ENCODE measurements at regions not wholly inside any gene's neighbourhood (a gene's known extent, or its start where the extent isn't known, plus 50 kb on each side); places are given as distances from the start of the nearest gene placed in this dataset.

- Mint-ChIP-seq H3K9me3 (no peaks in the 10 kb centered on the region), H3K27me3 (no peaks in the 10 kb centered on the region), H3K27ac (no peak overlapping the region), H3K36me3 (ENCODE audit: insufficient read depth) (peaks cover 2% of the 10 kb centered on the region), H3K4me1 (ENCODE audit: low read depth in 2 of 2) (no peaks in the 10 kb centered on the region), H3K4me3 (no peak overlapping the region)
- no peak for ATAC-seq (replicated peaks)
- no peak for DNase-seq
These were observed 82.4 kb upstream of the ZIC3 start for GRCh38 chrX:137483554-137483953.

- Mint-ChIP-seq H3K9me3 (no peaks in the 10 kb centered on the region), H3K27me3 (no peaks in the 10 kb centered on the region), H3K36me3 (ENCODE audit: insufficient read depth) (peaks cover 2% of the 10 kb centered on the region), H3K27ac (no peak overlapping the region), H3K4me1 (ENCODE audit: low read depth in 2 of 2) (no peaks in the 10 kb centered on the region), H3K4me3 (no peak overlapping the region)
- no peak for ATAC-seq (replicated peaks)
- no peak for DNase-seq
These were observed 83.8 kb upstream of the ZIC3 start for GRCh38 chrX:137482136-137482535.

DNA sequence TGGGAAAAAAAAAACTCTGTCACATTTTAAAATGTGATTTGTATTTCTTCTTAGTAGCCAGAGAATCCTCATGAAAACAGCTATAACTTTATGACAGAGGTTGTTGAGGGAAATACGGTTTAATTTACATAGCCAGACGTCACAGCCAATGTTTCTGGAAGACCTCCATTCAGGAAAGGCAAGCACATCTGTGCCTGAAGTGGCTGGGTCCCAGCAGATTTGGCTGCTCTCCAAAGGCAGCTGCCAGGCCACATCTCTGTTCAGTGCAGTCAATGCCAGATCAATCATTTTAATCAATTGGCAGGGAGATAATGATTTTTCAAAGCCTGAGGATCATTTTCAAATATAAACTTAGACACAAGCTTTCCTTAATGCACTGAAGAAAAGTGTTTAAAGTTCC, 86.5 kb upstream of the ZIC3 start:
- no peaks in the 10 kb centered on the region for H3K4me1 Mint-ChIP-seq (ENCODE audit: low read depth in 2 of 2)
- no peaks in the 10 kb centered on the region for H3K9me3 Mint-ChIP-seq
- H3K27me3 Mint-ChIP-seq: no peaks in the 10 kb centered on the region
- no peaks in the 10 kb centered on the region for H3K36me3 Mint-ChIP-seq (ENCODE audit: insufficient read depth)
- no peak overlapping the region for H3K4me3 Mint-ChIP-seq
- no peak overlapping the region for H3K27ac Mint-ChIP-seq
- no peak for ATAC-seq (replicated peaks)
- no peak for DNase-seq

DNA sequence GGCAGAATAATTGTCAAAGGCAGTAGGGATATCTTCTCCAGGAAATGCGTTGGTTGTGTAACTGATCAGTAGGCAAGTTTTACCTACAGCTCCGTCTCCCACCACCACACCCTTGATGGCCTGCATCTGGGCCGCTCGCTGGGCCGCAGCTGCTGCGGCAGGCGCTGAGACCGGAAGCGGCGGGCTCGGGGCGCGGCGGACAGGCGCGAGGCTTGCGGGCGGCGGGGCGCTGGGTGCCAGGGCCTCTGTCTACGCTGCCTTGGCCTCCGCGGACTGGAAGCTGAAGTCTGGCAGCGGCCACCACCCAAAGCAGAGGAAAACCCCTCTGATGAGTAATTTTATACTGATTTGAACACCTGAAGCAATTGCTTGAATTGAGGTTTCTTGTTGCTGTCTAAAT, 124.2 kb upstream of the ZIC3 start:
- H3K4me1 Mint-ChIP-seq (ENCODE audit: low read depth in 2 of 2): no peaks in the 10 kb centered on the region
- ATAC-seq (replicated peaks): no peak
- no peak overlapping the region for H3K4me3 Mint-ChIP-seq
- no peak overlapping the region for H3K27ac Mint-ChIP-seq
- H3K27me3 Mint-ChIP-seq: peaks cover 0 to 5% of the 10 kb centered on the region in 2 donors
- no peak for DNase-seq
- no peaks in the 10 kb centered on the region for H3K36me3 Mint-ChIP-seq (ENCODE audit: insufficient read depth)
- H3K9me3 Mint-ChIP-seq: no peaks in the 10 kb centered on the region

GRCh38 chrX:137432609-137433008, 133.3 kb upstream of the ZIC3 start:
- ATAC-seq (replicated peaks) (no peak), DNase-seq (no peak)
- Mint-ChIP-seq H3K4me3 (no peak overlapping the region), H3K4me1 (ENCODE audit: low read depth in 2 of 2) (no peaks in the 10 kb centered on the region), H3K36me3 (ENCODE audit: insufficient read depth) (no peaks in the 10 kb centered on the region), H3K27me3 (peaks cover 13 to 21% of the 10 kb centered on the region in 2 donors), H3K9me3 (peaks cover 0 to 1% of the 10 kb centered on the region in 2 donors), H3K27ac (no peak overlapping the region)

DNA sequence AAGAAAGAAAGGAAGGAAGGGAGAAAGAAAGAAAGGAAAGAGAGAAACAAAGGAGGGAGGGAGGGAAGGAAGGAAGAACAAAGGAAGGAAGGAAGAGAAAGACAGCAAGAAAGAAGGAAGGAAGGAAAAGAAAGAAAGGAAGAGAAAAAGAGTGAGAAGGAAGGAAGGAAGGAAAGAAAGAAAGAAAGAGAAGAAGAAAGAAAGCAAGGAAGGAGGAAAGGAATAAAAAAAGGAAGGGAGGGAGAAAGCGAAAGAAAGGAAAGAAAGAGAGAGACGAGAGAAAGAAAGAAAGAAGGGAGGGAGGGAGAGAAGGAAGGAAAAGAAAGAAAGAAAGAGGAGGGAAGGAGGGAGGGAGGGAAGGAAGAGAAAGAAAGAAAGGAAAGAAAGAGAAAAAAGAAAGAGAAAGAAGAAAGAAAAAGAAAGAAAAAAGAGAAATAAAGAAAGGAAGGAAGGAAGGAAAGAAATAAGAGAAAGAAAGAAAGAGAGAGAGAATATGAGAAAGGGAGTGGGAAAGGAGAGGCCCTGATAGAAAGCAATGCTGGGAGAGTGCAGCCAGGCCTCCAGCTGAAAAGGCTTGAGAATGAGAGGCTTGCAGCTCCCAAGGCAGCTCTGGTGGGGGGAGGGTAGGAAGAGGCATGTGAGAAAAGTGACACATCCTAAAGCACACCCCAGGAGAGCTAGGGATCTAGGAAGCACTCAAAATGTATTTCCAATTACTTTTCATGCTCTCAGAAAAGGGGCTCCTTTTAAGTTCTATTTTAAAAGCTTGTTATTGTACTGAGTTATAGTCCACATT, 134.0 kb upstream of the ZIC3 start:
- no peak overlapping the region for H3K27ac Mint-ChIP-seq
- H3K36me3 Mint-ChIP-seq (ENCODE audit: insufficient read depth): no peaks in the 10 kb centered on the region
- H3K27me3 Mint-ChIP-seq: peaks cover 14 to 28% of the 10 kb centered on the region in 2 donors

DNA sequence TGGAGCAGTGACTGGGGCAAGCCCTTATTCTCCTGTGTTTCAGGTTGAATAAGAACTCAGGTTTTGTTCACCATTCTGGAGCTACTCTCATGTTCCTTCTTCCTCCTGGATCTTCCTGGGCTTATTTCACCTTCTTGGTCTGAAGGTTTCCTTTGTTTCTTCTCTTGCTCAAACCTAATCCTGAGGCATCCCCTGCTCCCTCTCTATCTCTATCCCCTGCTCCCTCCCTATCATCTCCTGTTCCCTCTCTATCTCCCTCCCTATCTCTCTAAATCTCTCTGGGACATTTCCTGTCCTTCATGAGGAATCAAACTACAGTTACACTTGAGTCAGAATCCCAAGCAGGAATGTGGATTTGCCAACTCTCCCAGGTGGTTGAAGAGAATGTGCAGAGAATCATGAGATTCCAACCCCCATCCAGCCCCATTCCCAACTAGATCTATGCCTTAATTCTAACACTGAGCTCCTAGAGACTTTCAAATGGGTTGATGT, 134.9 kb upstream of the ZIC3 start:
- no peak overlapping the region for H3K4me3 Mint-ChIP-seq
- H3K36me3 Mint-ChIP-seq (ENCODE audit: insufficient read depth): no peaks in the 10 kb centered on the region
- no peak overlapping the region for H3K27ac Mint-ChIP-seq
- peaks cover 0 to 1% of the 10 kb centered on the region in 2 donors for H3K9me3 Mint-ChIP-seq
- peaks cover 21 to 37% of the 10 kb centered on the region in 2 donors for H3K27me3 Mint-ChIP-seq
- no peaks in the 10 kb centered on the region for H3K4me1 Mint-ChIP-seq (ENCODE audit: low read depth in 2 of 2)
- ATAC-seq (replicated peaks) (no peak), DNase-seq (no peak)

More for the DNA sequence above, 134.0 kb upstream of the ZIC3 start:
- no peak overlapping the region for H3K4me3 Mint-ChIP-seq
- H3K9me3 Mint-ChIP-seq: peaks cover 0 to 1% of the 10 kb centered on the region in 2 donors
- DNase-seq: no peak
- ATAC-seq (replicated peaks): no peak
- no peaks in the 10 kb centered on the region for H3K4me1 Mint-ChIP-seq (ENCODE audit: low read depth in 2 of 2)

- ATAC-seq (replicated peaks) (no peak), DNase-seq (no peak)
- H3K4me3 Mint-ChIP-seq: no peak overlapping the region
- H3K27ac Mint-ChIP-seq: no peak overlapping the region
- H3K9me3 Mint-ChIP-seq: peaks cover 0 to 1% of the 10 kb centered on the region in 2 donors
- H3K27me3 Mint-ChIP-seq: peaks cover 26 to 43% of the 10 kb centered on the region in 2 donors
- peaks cover 0 to 2% of the 10 kb centered on the region in 2 donors for H3K4me1 Mint-ChIP-seq (ENCODE audit: low read depth in 2 of 2)
- H3K36me3 Mint-ChIP-seq (ENCODE audit: insufficient read depth): no peaks in the 10 kb centered on the region
These were observed 135.6 kb upstream of the ZIC3 start for GRCh38 chrX:137430301-137430700.

GRCh38 chrX:137428766-137429591, 136.9 kb upstream of the ZIC3 start:
- peaks cover 0 to 2% of the 10 kb centered on the region in 2 donors for H3K4me1 Mint-ChIP-seq (ENCODE audit: low read depth in 2 of 2)
- H3K4me3 Mint-ChIP-seq: peak overlapping the region in 1 of 2 donors; percentile 25
- no peaks in the 10 kb centered on the region for H3K36me3 Mint-ChIP-seq (ENCODE audit: insufficient read depth)
- ATAC-seq (replicated peaks): no peak
- H3K27me3 Mint-ChIP-seq: peaks cover 33 to 53% of the 10 kb centered on the region in 2 donors
- no peak overlapping the region for H3K27ac Mint-ChIP-seq
- no peaks in the 10 kb centered on the region for H3K9me3 Mint-ChIP-seq
- DNase-seq: no peak

DNA sequence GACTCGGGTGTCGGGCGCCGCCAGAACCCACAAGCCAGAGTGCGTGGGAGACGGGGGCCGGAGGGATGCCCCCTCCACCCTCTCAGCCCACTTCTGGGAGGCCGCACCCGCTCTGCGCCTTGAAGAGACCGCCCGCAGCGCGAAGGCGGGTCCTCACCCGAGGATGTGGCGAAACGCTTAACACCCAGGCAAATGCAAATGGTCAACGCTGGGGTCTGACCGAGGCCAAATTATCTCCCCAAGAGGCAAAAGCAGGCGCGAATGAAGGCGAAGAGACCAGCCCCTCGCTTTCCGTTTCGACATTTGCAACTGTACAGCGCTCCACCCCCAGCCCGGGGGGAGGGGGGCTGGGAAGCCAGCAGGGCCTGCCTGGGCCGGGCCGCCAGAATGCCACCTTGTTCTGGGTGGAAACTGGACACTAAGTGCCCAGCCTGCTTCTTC, 137.7 kb upstream of the ZIC3 start:
- no peak for DNase-seq
- H3K4me1 Mint-ChIP-seq (ENCODE audit: low read depth in 2 of 2): peaks cover 0 to 2% of the 10 kb centered on the region in 2 donors
- peaks cover 33 to 60% of the 10 kb centered on the region in 2 donors for H3K27me3 Mint-ChIP-seq

DNA sequence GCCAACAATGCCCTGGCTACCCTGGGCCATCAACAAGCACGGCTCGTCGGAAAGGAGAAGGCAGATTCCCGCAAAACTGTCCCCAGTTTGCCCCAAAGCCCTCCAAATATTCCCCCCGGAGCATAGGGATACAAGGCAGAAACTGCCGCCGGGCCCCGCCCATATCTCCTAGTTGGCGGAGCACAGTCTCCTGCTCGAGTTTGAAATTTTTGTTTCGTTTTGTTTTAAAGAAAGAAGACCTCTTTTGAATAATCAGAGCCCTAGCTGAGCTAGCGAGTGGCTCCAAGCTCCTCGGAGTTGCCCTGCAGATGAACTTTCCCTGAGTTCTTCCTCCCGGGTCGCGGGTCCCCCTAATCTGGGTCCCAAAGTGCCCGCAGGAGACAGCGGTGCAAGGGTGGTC, 138.1 kb upstream of the ZIC3 start:
- Mint-ChIP-seq H3K4me1 (ENCODE audit: low read depth in 2 of 2) (peaks cover 0 to 2% of the 10 kb centered on the region in 2 donors), H3K36me3 (ENCODE audit: insufficient read depth) (no peaks in the 10 kb centered on the region), H3K27ac (no peak overlapping the region), H3K27me3 (peaks cover 33 to 64% of the 10 kb centered on the region in 2 donors), H3K9me3 (no peaks in the 10 kb centered on the region), H3K4me3 (peak overlapping the region; percentile 51 to 70)
- ATAC-seq (replicated peaks) (no peak), DNase-seq (no peak)

More for the DNA sequence above, 137.7 kb upstream of the ZIC3 start:
- no peaks in the 10 kb centered on the region for H3K9me3 Mint-ChIP-seq
- peak overlapping the region; percentile 51 to 70 for H3K4me3 Mint-ChIP-seq
- no peak overlapping the region for H3K27ac Mint-ChIP-seq
- no peak for ATAC-seq (replicated peaks)
- H3K36me3 Mint-ChIP-seq (ENCODE audit: insufficient read depth): no peaks in the 10 kb centered on the region

DNA sequence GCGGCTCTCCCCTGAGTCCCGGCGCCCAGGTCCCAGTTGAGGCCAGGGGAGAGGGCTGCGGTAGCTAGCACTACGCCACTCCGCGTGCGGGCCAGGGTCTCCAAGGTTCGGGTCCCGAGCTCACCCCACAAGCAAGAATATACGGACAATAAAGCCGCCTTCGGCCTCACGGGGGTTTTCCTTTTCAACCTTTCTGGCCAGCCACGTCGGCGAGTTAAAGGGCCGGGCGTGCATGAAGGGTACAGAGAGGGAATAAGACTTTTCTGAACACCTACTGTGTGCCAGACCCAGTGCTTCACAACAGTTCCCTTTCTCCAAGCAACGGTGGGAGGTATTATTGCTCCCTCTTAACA, 138.5 kb upstream of the ZIC3 start:
- ATAC-seq (replicated peaks) (no peak), DNase-seq (no peak)
- no peaks in the 10 kb centered on the region for H3K9me3 Mint-ChIP-seq
- H3K27me3 Mint-ChIP-seq: peaks cover 33 to 67% of the 10 kb centered on the region in 2 donors
- no peaks in the 10 kb centered on the region for H3K36me3 Mint-ChIP-seq (ENCODE audit: insufficient read depth)
- H3K4me3 Mint-ChIP-seq: peak overlapping the region; percentile 51 to 70
- H3K4me1 Mint-ChIP-seq (ENCODE audit: low read depth in 2 of 2): peaks cover 0 to 2% of the 10 kb centered on the region in 2 donors
- no peak overlapping the region for H3K27ac Mint-ChIP-seq

- no peaks in the 10 kb centered on the region for H3K9me3 Mint-ChIP-seq
- DNase-seq (no peak), ATAC-seq (replicated peaks) (no peak)
- H3K36me3 Mint-ChIP-seq (ENCODE audit: insufficient read depth): no peaks in the 10 kb centered on the region
- no peak overlapping the region for H3K27ac Mint-ChIP-seq
- peak overlapping the region in 1 of 2 donors; percentile 70 for H3K4me3 Mint-ChIP-seq
- H3K4me1 Mint-ChIP-seq (ENCODE audit: low read depth in 2 of 2): peaks cover 0 to 2% of the 10 kb centered on the region in 2 donors
- peaks cover 33 to 65% of the 10 kb centered on the region in 2 donors for H3K27me3 Mint-ChIP-seq
These were observed 139.1 kb upstream of the ZIC3 start for GRCh38 chrX:137426695-137427425.

Data from effector memory CD8-positive, alpha-beta T cell (primary cell).